Right lobe of liver (tissue), 4 donors: ENCODE measurements at regions not wholly inside any gene's neighbourhood (a gene's known extent, or its start where the extent isn't known, plus 50 kb on each side); places are given as distances from the start of the nearest gene placed in this dataset.

Experiments used
- CTCF ChIP-seq, 4 donors: fragments of 200-600 bp in 3 of 4; fragments of 450-650 bp in 1 of 4; IDR thresholded peaks; one replicate each; pipeline versions ENCODE4 v1.5.1 to v1.8.0; 2016 to 2022; ENCODE audit warnings: antibody characterized with exemption in 4 of 4, mild to moderate bottlenecking in 2 of 4
- POLR2A ChIP-seq: fragments of 450-650 bp; IDR thresholded peaks from one replicate; pipeline ENCODE4 v1.6.1; 2017; ENCODE audit warnings: antibody characterized with exemption, mild to moderate bottlenecking
- donor health status: DM: no; HTN: no; CAD: no.
- donor health status: DM: no; HTN: no; CAD: no.
- donor health status: DM: no; HTN: yes; CAD: no.

GRCh38 chr1:105254906-105255305 lies 1505.2 kb downstream of the AMY1C start:
- TF ChIP-seq CTCF (IDR thresholded peaks at IDR 0.05) (no peak), POLR2A (no peak)
